GM18870 (cell line): ENCODE measurements at regions not wholly inside any gene's neighbourhood (a gene's known extent, or its start where the extent isn't known, plus 50 kb on each side); places are given as distances from the start of the nearest gene placed in this dataset.
"Not testable (repeated sequence)": the region's sequence is repeated elsewhere in the genome, so short reads cannot be mapped to it uniquely, and the experiment has no call there.

Experiments used
- ATAC-seq: cut with Tn5 transposase; IDR thresholded peaks from one replicate; pipeline ENCODE4 v1.9.1; 2021; ENCODE audit warnings: moderate library complexity; ENCODE audit not compliant: unreplicated experiment

DNA sequence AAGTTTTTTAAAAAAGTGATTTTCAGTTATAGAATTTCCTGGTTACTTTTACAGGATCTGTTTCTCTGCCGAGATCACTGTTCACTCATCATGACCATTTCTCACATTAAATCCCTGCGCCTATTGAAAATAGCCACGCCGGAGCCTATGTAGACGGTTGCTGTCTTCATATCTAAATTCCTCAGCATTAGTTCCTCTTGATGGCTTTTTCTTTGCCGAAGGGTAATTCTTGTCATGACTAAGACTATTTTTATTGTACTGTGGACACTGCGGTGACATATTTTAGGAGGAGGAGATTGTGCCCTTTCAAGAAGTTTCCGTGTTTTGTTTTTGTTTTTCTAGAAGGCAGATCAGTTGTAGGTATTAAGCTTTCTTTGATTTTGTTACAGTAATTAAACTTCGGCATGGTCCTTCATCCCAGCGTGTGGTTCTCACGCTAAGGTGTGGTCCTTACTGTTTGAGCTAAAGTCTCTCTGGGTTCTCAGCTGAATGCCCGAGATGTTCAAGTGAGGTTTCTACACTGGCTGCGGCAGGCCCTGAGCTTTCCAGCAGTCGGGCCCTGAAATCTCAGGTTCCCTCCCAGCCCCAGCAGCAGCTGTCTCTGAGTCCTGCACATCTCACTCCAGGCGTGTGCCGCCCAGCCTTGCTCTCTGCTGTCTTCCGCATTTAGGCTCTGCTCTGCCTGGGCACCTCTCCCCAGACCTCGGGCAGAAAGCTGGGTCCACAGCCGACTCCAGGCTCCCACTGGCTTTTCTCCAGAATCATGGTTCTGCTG lies 1110.5 kb downstream of the TBC1D22A start:
- no peak for ATAC-seq

GRCh38 chr22:47865626-47866025 lies 1103.2 kb downstream of the TBC1D22A start:
- no peak for ATAC-seq

DNA sequence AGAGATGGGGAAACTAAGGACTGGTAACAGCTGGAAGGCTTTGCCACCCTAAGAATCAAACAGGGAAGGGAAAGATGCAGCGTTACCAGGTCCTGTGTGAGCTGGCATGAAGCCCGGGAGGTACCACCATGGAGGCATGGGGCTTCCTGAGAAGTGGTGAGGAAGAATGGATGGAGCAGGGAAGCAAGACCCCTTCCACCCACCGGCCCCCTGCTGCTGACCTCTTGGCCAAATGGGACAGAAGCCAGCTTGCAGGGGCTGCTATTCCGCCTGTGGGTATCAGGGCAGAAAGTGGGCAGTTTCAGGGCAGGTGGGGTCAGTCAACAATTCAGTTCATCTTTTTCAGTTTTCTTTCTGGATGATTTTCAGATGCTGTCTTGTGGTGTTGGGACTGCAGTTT lies 1099.9 kb downstream of the TBC1D22A start:
- ATAC-seq, result no peak

DNA sequence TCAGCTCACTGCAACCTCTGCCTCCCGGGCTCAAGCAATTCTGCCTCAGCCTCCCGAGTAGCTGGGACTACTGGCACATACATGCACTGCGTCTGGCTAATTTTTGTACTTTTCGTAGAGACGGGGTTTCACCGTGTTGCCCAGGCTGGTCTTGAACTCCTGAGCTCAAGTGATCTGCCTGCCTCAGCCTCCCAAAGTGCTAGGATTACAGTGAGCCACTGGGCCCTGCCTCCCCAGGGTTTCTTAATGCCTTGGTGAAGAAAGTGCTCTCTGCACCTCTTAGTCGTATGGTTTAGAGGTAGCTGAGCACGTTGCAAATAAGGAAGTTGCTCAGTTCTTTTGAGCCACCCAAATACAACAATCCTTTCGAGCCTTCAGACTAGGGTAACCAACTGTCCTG lies 1098.5 kb downstream of the TBC1D22A start:
- ATAC-seq, result not testable (repeated sequence)

GRCh38 chr22:47859881-47860525 lies 1097.6 kb downstream of the TBC1D22A start:
- no peak for ATAC-seq

DNA sequence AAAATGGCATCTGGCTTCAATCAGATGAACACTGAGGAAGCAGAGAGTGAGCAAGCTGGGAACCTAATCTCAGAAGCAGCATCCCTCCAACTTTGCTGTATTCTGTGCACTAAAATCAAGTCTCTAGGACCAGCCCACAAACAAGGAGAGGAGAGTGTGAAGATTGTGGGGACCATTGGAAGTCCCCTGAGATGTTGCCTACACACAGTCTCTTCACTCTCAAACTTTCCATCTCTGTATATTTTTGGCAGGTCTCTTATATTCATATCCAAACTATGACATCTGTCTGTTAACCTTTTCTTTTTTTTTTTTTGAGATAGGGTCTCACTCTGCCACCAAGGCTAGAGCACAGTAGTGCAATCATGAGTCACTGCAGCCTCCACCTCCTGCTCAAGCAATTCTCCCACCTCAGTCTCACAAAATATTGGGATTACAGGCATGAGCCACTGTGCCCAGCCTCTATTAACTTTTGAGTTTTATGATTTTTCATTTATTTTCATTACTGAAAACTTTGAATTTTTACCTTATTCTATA lies 1096.4 kb downstream of the TBC1D22A start:
- no peak for ATAC-seq

GRCh38 chr22:47854680-47855079 lies 1092.2 kb downstream of the TBC1D22A start:
- ATAC-seq, result no peak

- no peak for ATAC-seq
Measured at GRCh38 chr22:47854251-47854650, 1091.8 kb downstream of the TBC1D22A start.

- ATAC-seq, result no peak
Measured at GRCh38 chr22:47853750-47854149, 1091.3 kb downstream of the TBC1D22A start.

GRCh38 chr22:47851586-47851985 lies 1089.1 kb downstream of the TBC1D22A start:
- no peak for ATAC-seq

- ATAC-seq, result no peak
Measured at GRCh38 chr22:47850644-47851151, 1088.2 kb downstream of the TBC1D22A start.

DNA sequence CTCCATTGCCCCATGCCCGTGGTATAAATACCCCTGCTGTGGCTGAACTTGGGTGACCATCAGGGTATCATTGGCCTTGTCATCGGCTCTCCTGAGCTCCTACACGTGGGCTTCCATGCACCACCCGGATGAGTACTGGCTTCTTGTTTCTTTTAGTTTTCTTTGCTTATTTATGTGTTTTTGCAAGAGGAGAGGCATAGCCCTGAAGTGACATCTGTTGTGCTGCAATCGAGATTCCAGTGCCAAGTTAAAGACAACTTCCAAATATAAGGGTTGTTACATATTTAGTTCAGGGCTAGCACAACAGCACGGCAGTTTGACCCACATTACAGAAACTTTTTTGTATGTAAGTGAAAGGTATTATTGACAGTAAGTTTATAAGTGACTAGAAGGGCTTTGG lies 1087.1 kb downstream of the TBC1D22A start:
- no peak for ATAC-seq

GRCh38 chr22:47848184-47848920 lies 1085.9 kb downstream of the TBC1D22A start:
- no peak for ATAC-seq

DNA sequence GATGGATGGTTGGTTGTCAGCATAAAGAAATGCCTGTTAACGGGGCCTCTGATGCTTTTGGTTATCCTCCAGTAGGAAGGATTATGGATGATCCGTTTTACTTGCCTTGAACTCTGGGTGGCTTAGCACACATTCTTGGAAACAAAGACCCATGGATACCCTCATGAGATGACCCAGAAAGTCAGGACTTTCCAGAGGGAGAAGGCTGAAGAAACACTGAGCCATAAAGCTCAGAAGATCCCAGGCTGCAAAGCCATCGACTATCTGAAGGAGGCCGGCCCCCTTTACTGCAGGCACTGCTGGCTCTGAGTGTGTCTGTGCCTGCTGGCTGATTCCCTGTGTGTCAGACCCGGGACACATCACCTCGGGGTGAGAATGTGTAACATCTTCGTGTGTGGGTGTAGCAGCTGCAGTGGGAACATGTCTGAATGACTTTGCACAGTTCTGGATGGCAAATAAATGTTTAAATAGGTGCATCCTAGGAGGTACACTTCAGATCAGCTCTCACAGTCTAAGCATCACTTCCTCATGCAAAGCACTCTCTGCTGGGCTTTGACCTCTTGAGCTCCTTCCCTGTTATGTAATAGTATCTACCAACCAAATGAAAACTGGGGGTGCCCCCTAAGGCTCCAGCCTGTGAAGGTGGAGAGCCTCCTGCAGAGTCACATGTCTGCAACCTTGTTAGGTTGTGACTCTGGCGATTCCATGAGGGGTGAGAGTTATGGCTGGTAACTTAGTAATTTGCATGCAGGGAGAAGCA lies 1084.9 kb downstream of the TBC1D22A start:
- ATAC-seq, result no peak

- no peak for ATAC-seq
Measured at GRCh38 chr22:47846206-47846605, 1083.8 kb downstream of the TBC1D22A start.

DNA sequence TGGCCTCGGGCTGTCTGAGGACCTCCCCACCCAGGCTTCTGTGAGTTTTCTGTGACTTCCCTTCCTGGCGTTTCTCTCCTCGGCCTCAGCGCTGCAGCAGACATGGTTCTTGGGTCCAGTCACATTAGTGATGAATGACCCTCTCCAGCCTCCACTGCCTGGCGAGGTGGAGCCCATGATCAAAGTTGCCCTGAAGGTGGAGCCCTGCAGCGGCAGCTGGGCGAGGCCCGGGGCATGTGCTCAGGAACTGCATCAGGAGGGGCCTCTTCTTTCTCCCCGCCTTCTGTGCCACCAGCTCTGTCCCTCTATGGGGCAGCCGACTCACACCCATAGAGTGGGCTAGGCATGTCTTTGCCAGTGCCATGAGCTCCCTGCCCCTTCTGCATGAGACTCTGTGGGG lies 1079.7 kb downstream of the TBC1D22A start:
- no peak for ATAC-seq

- ATAC-seq, result no peak
Measured at GRCh38 chr22:47841156-47841555, 1078.7 kb downstream of the TBC1D22A start.

GRCh38 chr22:47839595-47840227 lies 1077.3 kb downstream of the TBC1D22A start:
- no peak for ATAC-seq

GRCh38 chr22:47837703-47838102 lies 1075.3 kb downstream of the TBC1D22A start:
- ATAC-seq, result no peak

- ATAC-seq, result no peak
Measured at GRCh38 chr22:47836957-47837356, 1074.5 kb downstream of the TBC1D22A start.
